ENCODE measurements at regions not wholly inside any gene's neighbourhood (a gene's known extent, or its start where the extent isn't known, plus 50 kb on each side); places are given as distances from the start of the nearest gene placed in this dataset.

GRCh38 chr5:2120361-2120760, 237.6 kb upstream of the IRX4 start:
- TF ChIP-seq CTCF (IDR thresholded peaks at IDR 0.05; ENCODE audit: low read depth, low read length): no peak
- in situ Hi-C loops (cut with HindIII; ENCODE audit: low sequenced_read_pairs): no loop called here
- DNase-seq (ENCODE audit: low read depth, low spot score): no peak
- no peak overlapping the region for H3K4me3 ChIP-seq (ENCODE audit: low read depth, low read length)

- no peak for TF ChIP-seq CTCF (IDR thresholded peaks at IDR 0.05; ENCODE audit: low read depth, low read length)
- DNase-seq (ENCODE audit: low read depth, low spot score): no peak
- in situ Hi-C loops (cut with HindIII; ENCODE audit: low sequenced_read_pairs): no loop called here
- H3K4me3 ChIP-seq (ENCODE audit: low read depth, low read length): no peak overlapping the region
Measured at GRCh38 chr5:2119573-2119972, 236.8 kb upstream of the IRX4 start.

GRCh38 chr5:2113348-2114131, 230.8 kb upstream of the IRX4 start:
- no peak for DNase-seq (ENCODE audit: low read depth, low spot score)
- in situ Hi-C loops (cut with HindIII; ENCODE audit: low sequenced_read_pairs): no loop called here

GRCh38 chr5:2112173-2113025, 229.7 kb upstream of the IRX4 start:
- no peak for TF ChIP-seq CTCF (IDR thresholded peaks at IDR 0.05; ENCODE audit: low read depth, low read length)
- no peak overlapping the region for H3K4me3 ChIP-seq (ENCODE audit: low read depth, low read length)
- no peak for DNase-seq (ENCODE audit: low read depth, low spot score)
- in situ Hi-C loops (cut with HindIII; ENCODE audit: low sequenced_read_pairs): no loop called here

More at GRCh38 chr5:2113348-2114131, 230.8 kb upstream of the IRX4 start:
- no peak overlapping the region for H3K4me3 ChIP-seq (ENCODE audit: low read depth, low read length)
- TF ChIP-seq CTCF (IDR thresholded peaks at IDR 0.05; ENCODE audit: low read depth, low read length): no peak

- in situ Hi-C loops (cut with HindIII; ENCODE audit: low sequenced_read_pairs): no loop called here
- TF ChIP-seq CTCF (IDR thresholded peaks at IDR 0.05; ENCODE audit: low read depth, low read length): no peak
- no peak overlapping the region for H3K4me3 ChIP-seq (ENCODE audit: low read depth, low read length)
- DNase-seq (ENCODE audit: low read depth, low spot score): no peak
Measured at GRCh38 chr5:2111569-2112105, 228.9 kb upstream of the IRX4 start.

- DNase-seq (ENCODE audit: low read depth, low spot score): no peak
- TF ChIP-seq CTCF (IDR thresholded peaks at IDR 0.05; ENCODE audit: low read depth, low read length): no peak
- H3K4me3 ChIP-seq (ENCODE audit: low read depth, low read length): no peak overlapping the region
- in situ Hi-C loops (cut with HindIII; ENCODE audit: low sequenced_read_pairs): no loop called here
Measured at GRCh38 chr5:2110934-2111462, 228.3 kb upstream of the IRX4 start.

All from astrocyte of the spinal cord (primary cell).